Activated CD8-positive, alpha-beta memory T cell treated with anti-CD3 and anti-CD28 coated beads for 36 hours (primary cell): ENCODE measurements at regions not wholly inside any gene's neighbourhood (a gene's known extent, or its start where the extent isn't known, plus 50 kb on each side); places are given as distances from the start of the nearest gene placed in this dataset.
"Not testable (repeated sequence)": the region's sequence is repeated elsewhere in the genome, so short reads cannot be mapped to it uniquely, and the experiment has no call there.

ENCODE experiments used
- CTCF ChIA-PET: fragments of 350-600 bp; sonication (Branson Sonifier 250); formaldehyde crosslinking; loops from one replicate; lab custom pipeline; 2021; ENCODE audit warnings: antibody characterized with exemption; lab: Charles Lee
- POLR2A ChIA-PET: fragments of 350-600 bp; sonication (Branson Sonifier 250); formaldehyde crosslinking; loops from one replicate; lab custom pipeline; 2021; ENCODE audit warnings: antibody characterized with exemption; lab: Charles Lee

DNA sequence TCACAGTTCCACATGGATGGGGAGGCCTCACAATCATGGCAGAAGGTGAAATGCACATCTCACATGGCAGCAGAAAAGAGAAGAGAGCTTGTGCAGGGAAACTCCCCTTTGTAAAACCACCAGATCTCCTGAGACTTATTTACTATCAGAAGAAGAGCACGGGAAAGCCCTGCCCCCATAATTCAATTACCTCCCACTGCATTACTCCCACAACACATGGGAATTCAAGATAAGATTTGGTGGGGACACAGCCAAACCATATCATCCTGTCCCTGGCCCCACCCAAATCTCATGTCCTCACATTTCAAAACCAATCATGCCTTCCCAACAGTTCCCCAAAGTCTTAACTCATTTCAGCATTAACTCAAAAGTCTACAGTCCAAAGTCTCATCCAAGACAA lies 90.3 kb upstream of the SLC7A11 start:
- POLR2A ChIA-PET, CTCF ChIA-PET: not testable (repeated sequence)

DNA sequence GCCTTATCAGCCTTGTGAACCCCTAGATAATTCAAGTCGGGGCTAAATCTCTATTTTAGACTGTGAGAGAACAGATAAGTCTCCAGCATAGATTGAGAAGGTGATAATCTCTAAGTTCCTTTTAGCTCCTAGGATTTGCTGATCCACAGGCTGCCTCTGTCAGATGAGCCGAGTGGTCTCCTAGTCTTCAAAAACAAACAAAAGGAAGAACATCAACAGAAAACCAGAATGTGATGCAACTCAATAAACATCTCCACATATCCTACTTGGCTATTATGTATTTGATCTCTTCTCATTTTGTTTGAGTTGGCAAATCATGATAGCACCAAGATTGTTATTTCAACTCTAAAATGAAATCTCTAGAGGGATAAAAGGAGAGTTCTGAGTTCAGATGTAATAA lies 88.4 kb upstream of the SLC7A11 start:
- POLR2A ChIA-PET, result no interaction called here
- CTCF ChIA-PET, result no interaction called here

DNA sequence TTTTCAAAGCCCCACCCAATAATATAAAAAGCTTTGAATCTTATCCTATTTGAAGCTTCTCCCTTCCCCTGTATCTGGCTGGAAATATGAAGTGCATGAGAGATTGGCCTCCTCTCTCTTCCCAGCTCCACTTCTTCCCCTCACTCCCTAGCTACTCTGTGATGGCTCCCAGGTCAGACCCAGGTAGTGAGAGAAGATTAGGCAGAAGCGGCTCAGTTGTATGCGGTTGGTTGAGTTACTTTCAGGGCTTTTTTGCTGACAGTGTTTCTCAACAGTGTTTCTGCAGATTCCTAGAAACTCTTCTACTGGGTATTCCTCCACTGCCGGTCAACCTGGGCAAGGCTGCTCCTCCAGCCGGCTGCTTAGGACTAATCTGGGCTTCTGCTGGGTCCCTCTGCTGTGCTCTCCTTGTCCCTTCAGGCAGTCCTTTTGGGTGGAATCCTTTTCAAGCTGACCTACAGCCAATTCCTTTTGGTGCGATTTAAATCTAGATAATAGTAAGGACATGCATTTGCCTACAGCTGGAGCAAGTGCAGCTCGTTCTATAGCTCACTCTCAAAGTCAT lies 87.4 kb upstream of the SLC7A11 start:
- CTCF ChIA-PET, result no interaction called here

DNA sequence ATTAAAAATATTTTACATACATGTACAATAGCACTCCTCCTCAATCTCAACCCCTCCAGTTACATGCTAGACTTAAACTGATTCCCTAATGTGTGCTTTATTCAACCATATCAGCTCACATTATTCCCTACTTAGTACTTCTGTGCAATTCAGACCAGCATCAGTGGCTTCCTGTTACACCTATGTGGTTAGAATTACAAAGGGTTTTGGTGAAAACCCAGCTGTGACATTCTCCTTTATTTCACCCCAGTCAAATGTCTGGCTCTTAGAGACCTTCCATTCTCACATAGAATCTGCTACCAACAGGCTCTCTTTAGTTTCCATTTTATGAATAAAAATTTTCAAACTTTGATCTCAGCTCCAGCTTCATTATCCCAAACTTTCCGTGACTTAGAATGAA lies 85.2 kb upstream of the SLC7A11 start:
- CTCF ChIA-PET, result no interaction called here
- POLR2A ChIA-PET, result no interaction called here

More for the DNA sequence above, 87.4 kb upstream of the SLC7A11 start:
- POLR2A ChIA-PET, result no interaction called here

DNA sequence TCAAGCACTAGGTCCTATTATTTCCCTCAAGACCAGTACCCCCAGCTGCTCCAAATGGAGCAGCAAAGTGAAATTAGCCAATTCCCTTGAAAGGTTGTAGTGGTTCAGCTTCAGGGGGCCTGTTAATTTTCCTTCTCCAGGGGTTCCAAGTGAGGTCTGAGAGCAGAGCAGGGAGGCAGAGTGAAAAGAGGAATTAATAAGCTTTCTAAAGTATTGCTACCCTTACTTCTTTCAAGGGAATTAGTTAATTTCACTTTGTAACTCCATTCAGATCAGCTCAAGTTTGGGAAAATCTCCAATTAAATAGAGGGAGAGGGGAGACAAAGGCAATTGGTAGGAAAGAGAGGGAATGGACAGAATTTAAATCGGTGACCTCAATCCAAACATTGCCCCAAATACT lies 78.7 kb upstream of the SLC7A11 start:
- CTCF ChIA-PET, result no interaction called here
- POLR2A ChIA-PET, result no interaction called here

DNA sequence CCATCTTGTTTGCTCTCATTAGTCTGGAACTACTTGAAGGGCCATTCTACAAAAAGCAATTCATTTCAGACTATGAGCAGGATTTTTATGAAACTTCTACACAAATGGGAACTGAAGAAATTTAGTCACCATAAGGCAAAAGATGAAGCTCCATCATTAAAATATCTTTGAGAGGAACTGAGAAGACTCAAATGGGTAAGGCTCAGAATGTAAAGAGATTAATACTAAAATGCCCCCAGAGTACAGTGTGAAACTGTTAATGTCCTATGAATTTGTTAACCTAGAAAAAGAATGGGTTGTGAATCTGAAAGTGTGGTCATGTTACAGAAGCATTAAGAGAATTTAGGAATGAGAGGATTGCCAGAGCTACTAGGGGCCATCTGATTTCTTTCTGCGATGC lies 77.9 kb upstream of the SLC7A11 start:
- ChIA-PET POLR2A (no interaction called here), CTCF (no interaction called here)

DNA sequence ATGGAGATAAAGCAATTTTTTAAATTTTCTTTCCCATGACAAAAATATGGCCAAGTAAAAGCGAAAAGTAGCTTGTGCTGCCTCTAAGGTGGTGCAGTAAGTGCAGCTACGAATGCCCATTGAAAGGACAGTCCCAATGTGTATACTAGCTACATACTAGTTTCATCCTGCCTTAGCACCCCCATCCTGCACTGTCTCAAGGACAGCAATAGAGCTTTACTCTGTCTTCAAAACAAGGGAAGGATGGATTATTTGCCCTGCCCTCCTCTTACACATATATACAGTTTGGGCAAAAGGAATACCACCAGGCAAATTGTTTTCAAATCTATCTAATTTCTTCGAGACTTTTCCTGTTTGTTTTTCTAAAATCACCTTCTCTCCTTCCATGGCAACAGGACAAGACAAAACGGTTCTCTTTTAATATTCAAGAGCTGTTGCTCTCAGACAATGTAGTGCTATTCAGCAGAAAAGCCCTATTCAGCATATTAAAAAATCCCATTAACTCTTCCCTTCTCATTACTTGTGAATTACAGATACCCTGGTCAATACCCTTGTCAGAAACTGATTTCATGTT lies 75.1 kb upstream of the SLC7A11 start:
- CTCF ChIA-PET, result no interaction called here

DNA sequence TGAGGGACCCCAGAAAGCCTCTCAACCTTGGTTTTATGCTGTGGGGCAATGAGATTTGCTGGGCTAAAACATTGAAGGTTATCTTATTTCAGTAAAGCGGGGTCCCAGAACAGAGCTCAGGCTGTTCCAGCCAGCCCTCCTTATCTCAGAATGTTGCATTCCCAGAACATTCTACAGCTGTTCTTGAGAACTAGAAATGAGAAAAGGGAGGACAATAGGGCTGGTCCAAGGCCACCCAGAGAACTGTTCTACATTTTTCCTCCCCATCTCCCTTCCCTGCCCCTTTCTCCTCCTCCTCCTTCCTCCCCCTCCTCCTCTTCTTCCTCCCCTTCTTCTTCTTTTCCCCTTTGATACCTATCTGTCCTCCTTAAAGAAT lies 70.4 kb upstream of the SLC7A11 start:
- POLR2A ChIA-PET, result no interaction called here

More for the DNA sequence above, 75.1 kb upstream of the SLC7A11 start:
- POLR2A ChIA-PET, result no interaction called here

DNA sequence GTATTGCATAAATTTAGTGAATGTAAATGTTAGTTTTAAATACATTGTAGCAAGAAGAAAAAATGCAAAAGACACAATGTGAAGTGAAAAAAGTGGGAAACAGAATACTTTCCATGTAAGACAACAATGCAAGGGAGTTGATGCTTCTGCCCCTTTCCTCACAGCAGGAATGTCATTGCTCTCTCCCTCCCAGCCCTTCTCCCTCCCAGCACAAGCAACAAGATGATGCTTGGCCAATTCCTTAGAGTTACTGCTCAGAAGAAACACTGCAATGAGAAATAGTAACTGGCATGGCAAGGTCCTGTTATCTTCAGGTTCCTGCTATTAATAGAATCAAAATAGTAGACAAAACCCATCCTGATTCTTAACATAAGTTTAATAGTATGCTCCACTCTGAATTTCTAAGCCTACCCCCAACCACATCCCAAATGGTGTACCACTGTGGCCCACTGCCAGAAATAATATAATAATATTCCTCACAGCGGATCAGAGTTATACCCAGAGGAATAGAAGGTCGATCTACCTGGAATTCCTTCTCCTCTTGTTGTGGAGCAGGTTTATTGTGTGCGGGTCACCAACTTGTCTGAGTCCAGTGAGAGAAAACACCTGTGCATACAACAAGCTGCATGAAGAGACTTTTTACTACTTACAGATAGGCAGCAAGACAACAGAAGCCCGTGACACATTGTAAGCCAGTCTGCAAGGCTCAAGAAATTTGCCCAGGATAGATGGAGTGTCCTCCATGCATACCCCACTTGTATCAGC lies 69.8 kb upstream of the SLC7A11 start:
- ChIA-PET CTCF (no interaction called here), POLR2A (no interaction called here)

More for the DNA sequence above, 70.4 kb upstream of the SLC7A11 start:
- CTCF ChIA-PET, result no interaction called here

DNA sequence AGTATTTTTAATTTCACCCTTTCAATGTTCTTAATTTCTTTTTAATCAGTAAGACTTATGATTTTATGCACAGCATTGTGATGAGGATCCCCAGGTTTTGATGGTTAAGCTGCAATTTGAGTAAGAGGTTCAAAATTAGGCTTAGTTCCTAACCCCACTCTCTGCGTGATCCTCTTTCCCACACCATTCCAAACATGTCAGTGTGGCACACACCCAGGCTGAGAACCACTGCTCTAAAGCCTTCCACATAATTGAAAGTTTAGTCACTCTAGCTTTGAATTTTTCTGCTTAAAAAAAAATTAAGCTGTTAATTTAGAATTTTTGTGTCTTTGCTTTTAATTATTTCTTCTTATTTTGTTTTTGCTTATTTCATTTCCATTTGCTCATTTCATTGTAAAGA lies 68.8 kb upstream of the SLC7A11 start:
- POLR2A ChIA-PET, result no interaction called here
- CTCF ChIA-PET, result no interaction called here

DNA sequence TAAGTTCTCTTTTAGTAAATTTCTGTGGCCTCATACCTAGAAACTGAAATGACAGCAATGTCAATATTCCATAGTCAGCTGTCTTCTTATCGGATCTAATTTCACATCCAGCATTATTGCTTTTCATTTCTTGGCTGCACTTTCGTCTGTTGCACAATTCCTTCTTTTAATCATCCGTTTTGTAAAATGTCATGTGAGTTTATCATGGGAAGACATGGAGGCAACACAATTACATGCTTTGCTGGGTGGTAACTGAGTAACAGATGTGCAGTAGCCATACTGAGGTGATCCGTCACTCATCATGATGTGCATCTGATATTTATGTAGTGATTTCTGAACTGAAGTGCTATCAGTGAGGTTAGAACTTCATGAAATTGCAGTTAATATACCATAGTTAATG lies 68.3 kb upstream of the SLC7A11 start:
- ChIA-PET POLR2A (no interaction called here), CTCF (no interaction called here)

DNA sequence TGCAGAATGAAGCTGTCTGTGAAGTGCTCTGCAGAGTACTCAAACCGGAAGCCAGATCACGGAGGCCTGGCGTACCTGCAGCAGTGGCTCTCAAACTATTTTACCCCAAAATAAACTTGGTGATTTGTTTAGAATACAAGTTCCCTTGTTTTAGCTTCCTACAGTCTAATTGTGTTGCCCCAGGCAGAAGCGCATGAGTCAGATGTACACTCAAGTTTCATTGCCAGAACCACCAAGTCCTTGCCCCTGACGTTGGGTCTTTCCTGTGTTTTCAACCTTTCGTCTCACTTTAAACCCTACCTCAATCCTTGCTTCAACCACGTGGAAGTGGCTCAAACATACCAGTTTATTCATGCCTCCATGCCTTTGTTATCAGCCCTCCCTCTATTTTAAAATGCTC lies 66.2 kb upstream of the SLC7A11 start:
- POLR2A ChIA-PET, result no interaction called here
- CTCF ChIA-PET, result no interaction called here

DNA sequence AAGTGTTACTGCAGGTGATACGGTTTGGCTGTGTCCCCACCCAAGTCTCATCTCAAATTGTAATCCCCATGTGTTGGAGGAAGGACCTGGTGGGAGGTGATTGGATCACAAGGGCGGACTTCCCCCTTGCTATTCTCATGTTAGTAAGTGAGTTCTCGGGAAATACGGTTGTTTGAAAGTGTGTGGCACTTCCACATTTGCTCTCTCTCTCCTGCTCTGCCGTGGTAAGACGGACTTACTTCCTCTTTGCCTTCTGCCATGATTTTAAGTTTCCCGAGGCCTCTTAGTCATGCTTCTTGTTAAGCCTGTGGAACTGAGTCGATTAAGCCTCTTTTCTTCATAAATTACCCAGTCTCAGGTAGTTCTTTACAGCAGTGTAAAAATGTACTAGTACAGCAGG lies 65.2 kb upstream of the SLC7A11 start:
- ChIA-PET POLR2A (no interaction called here), CTCF (no interaction called here)

DNA sequence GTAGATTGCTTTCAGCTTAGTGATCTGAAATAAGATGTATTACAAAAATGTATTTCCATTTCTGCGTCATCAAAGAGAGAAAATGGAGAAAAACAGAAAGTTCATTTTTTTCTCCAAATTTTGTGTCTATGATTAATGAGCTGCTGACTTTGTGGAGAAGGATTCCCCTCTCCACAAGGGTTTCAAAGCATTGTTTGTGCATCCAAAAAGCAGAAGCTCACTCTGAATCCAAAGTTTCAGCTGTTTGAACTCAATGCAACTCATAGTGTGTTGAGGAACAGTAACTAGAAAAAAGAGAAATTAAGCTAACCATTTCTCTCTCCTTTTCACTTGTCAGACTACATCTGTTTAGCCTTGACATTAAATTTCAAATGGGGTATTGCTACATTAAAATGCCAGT lies 62.9 kb upstream of the SLC7A11 start:
- ChIA-PET CTCF (no interaction called here), POLR2A (no interaction called here)

DNA sequence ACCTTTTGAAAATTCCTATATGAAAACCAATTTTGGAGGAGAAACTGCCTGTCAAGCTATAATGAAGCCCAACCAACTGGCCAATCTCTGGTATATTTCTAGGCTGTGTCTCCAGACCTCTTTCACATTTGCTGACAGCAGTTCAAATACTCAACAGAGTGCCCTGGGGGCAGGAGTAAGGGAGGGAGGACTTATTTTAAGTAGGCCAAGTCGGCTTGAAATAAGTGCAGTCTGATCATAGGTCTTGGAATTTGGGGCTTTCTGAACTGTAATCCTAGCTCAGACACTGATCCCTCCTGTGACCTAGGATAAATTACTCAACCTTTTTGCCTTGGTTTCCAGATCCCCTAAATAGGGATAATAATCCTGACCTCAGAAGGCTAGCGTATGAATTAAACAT lies 59.4 kb upstream of the SLC7A11 start:
- POLR2A ChIA-PET, result no interaction called here
- CTCF ChIA-PET, result no interaction called here

DNA sequence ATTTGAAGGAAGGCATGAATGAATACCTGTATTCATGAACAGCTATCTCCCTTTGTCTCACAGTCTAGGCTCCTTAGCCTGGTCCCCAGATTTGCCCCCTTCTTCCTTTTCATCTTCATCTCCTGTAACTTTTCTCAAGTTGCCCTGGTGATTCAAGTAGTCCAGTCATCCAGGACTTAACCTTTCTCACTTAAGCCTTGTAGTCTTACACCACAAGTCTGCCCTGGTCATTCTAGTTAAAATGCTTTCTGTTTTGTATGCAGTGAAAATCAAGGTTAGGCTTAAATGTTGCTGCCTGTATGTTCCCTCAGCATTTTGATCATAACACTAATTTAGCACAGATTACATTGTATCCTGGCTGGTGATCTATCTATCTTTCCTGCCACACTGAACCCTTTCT lies 58.5 kb upstream of the SLC7A11 start:
- CTCF ChIA-PET, result no interaction called here
- POLR2A ChIA-PET, result no interaction called here

DNA sequence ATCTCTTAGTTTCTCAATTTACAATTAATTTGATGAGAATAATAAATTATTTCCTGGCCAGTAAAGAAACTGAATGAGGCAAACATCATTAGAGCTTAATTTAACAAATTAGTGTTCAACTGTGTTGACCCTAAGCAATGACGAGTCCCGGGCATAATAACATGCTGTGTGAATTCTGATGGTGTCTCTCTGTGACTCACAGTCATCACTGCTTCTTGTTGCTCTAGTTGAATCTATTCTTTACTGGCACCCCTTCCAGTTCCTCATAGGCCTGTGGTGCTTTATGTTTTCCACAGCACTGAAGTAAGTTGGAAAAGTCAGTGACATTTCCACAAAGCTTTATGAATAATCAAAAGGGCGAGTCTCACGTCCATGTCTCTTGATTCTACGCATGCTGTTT lies 57.7 kb upstream of the SLC7A11 start:
- ChIA-PET CTCF (no interaction called here), POLR2A (no interaction called here)

DNA sequence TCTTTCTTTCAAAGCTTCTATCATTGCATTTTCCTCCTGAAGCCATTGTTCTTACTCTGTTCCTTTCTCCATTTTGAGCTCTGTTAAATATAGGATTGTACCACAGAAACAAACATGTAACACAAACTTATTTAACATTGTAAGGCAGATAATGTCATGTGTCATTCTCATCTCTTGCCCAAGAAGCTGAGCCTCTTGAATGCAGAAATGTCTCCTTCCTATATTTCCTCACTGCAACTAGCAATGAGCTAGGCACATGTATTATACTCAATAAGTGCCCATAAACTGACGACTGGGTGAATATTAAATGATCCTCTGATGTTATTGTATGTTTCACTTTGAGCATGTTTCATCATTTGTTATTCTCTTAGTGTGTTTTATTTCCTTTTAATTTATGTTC lies 56.7 kb upstream of the SLC7A11 start:
- ChIA-PET CTCF (no interaction called here), POLR2A (no interaction called here)

DNA sequence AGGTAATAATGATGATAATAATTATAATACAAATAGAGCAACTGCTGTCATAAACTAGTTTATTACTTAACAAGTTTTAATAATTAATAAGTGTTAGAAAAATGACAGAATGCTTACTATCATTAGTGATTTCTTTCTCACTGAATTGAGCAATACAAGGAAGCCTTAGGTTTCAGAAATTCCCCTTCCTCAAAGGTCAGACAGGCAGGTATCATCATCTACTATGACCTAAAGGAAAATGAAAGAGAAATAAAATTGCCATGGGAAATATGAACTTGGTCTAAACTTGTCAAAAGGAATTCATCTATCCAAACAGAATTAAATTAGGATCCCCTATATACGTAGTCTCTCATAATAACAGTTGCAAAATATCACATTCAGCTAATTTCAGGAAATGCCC lies 56.3 kb upstream of the SLC7A11 start:
- ChIA-PET POLR2A (no interaction called here), CTCF (no interaction called here)

DNA sequence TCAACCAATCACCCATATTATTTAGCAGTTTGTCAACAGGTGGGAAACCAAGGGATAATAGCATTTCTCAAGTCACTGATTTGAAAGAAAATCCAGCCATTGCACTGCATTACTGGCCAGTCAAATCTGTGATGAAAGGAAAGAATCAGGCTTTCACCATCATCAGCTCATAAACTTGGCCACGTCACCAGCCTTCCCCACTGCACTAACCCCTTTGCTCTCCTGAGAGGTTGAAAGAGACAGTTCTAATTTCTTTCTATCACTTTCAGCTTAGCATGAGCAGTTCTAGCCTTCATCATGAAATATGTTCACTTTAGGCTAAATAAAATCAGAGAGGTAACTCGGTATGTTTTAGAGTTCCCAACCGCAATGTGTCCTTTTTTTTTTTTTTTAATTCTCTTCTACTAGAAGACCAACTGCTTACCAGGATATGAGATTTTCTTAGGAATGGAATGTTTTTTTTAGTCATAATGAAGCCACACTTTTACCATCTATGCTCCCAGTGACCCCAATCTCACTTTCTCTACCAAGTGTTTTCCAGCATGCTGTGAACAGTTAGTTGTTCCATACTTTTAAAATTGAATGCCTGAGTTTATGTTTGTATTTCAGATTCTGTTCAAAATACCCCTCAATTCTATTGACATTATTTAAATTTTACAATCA lies 55.7 kb upstream of the SLC7A11 start:
- ChIA-PET POLR2A (no interaction called here), CTCF (no interaction called here)

DNA sequence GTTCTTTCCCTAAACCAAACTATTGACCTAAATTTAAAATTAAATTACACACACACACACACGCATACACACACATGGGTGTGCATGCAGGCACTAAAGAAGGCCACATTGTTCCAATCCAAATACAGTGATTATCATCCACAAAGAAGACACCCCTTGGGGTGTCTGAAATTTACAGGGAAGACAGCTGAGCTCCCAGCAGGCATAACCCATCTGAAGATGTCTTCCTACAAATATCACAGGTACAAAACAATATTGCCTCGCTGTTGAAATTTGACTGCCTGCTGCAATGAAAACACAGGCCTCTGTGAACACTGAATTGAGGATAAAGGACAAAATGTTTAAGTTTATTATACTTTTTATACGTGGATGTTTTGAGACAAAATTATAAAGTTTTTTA lies 50.2 kb upstream of the SLC7A11 start:
- CTCF ChIA-PET, result no interaction called here
- POLR2A ChIA-PET, result no interaction called here
